IPS-20b (cell line): ENCODE measurements at regions not wholly inside any gene's neighbourhood (a gene's known extent, or its start where the extent isn't known, plus 50 kb on each side); places are given as distances from the start of the nearest gene placed in this dataset.
A peak's percentile ranks its signal among the peaks of the same experiment; 100 is the strongest.

Experiments used
- H3K27ac ChIP-seq: one replicate; pipeline ENCODE4 v1.5.1; 2013; ENCODE audit warnings: low read length
- H3K27me3 ChIP-seq: 2 replicates; pipeline ENCODE4 v1.6.1; 2013; ENCODE audit warnings: mild to moderate bottlenecking, low read length, inconsistent platforms; ENCODE audit not compliant: insufficient read depth
- H3K36me3 ChIP-seq: 2 replicates; pipeline ENCODE4 v1.6.1; 2013; ENCODE audit warnings: low read depth, mild to moderate bottlenecking, inconsistent platforms, low read length, moderate library complexity; ENCODE audit not compliant: insufficient read depth
- H3K4me1 ChIP-seq: 2 replicates; pipeline ENCODE4 v1.6.1; 2013; ENCODE audit warnings: mild to moderate bottlenecking, control low read depth, inconsistent platforms, low read length, moderate library complexity; ENCODE audit not compliant: insufficient read depth
- H3K4me3 ChIP-seq: 2 replicates; pipeline ENCODE4 v1.5.1; 2013; ENCODE audit warnings: mild to moderate bottlenecking, low read length, inconsistent platforms
- H3K9ac ChIP-seq: 2 replicates; pipeline ENCODE4 v1.6.1; 2013; ENCODE audit warnings: low read depth, mild to moderate bottlenecking, inconsistent platforms, low read length, moderate library complexity
- H3K9me3 ChIP-seq: 2 replicates; pipeline ENCODE4 v1.6.1; 2013; ENCODE audit warnings: mild to moderate bottlenecking, low read depth, low read length, inconsistent platforms; ENCODE audit not compliant: insufficient read depth

DNA sequence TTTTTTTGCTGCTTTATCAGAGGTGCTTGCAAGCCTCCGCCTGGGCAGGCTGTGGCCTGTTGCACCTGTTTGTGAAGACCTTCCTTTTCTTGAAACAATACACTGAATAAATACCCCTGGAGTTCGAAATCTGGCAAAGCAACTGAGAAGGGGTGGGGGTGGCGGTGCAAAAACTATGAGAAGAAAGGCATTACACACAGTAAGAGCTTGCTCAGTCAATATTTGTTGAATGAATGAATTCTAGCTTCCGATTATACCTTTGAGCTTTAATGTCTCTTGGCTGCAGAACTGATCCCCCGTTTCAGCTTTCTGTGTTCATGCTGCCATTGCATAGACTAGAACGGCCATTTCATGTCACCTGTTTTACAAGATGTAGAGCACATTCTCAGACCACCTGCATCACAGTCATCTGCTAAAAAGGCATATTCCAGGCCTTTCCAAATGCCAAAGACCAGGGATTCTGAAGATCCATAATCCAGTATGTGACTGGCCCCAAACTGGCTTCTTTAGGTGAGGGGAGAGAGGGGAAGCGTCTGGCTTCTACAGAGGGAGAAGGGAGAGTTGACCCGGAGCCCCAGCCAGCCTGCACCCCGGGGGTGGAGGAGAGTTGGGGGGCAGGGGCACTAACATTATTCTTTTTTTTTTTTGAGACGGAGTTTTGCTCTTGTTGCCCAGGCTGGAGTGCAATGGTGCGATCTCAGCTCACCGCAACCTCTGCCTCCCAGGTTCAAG lies 111.5 kb downstream of the ETS2 start:
- Histone ChIP-seq H3K27ac (no peak overlapping the region), H3K4me3 (no peak overlapping the region), H3K9ac (no peak overlapping the region), H3K36me3 (no peaks in the 10 kb centered on the region), H3K9me3 (no peaks in the 10 kb centered on the region), H3K27me3 (peaks cover 10% of the 10 kb centered on the region), H3K4me1 (peaks cover 13% of the 10 kb centered on the region; the same call in 1 of the 2 replicates)

DNA sequence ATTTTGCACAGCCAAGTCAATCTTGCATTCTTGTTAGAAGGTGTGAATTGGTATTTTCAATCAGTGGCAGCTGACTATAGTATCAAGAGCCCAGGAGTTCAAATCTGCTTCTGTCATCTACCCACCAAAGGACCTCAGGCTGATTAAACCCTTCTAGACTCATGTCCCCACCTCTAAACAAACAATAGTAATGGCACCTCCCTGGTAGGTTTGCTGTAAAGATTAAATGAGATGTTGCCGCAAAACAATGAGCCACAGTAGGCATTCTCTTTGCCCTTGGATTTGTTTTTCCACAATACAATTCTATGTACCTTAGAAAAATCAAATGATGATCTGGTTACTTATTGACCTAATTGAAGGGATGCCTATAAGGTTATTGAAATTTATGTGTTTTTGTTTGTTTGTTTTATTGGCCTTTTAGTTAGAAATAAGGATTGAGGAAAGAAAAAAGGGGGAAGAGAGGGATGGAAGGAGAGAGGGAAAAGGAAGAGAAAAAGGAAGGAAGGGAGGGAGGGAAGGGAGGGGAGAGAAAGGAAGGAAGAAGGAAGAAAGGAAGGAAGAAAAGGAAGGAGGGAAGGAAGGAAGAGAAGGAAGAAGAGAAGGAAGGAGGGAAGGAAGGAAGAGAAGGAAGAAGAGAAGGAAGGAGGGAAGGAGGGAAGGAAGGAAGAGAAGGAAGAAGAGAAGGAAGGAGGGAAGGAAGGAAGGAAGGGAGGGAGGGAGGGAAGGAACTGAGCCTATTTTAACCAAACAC lies 110.7 kb downstream of the ETS2 start:
- Histone ChIP-seq H3K9ac (no peak overlapping the region), H3K4me3 (no peak overlapping the region), H3K27me3 (peaks cover 18% of the 10 kb centered on the region), H3K27ac (no peak overlapping the region), H3K9me3 (no peaks in the 10 kb centered on the region), H3K36me3 (no peaks in the 10 kb centered on the region), H3K4me1 (peaks cover 13% of the 10 kb centered on the region; the same call in 1 of the 2 replicates)

DNA sequence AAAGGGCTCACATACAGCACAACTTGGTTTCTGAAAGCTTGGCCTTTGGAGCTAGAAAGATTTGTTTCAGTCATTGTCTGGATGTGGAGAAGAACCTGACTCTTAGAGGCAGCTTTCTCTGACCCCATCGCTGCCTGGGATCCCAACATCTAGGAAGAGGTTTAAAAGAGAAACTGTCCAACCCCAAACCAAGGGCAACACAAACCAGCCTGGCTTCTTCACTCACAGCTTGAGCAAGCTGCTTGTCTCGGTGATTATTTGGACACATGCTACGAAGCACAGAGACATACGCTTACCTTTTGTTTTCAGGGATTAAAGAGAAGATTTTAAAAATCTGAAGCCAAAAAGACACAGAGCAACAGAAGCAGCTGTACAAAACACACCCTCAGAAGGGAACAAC lies 109.8 kb downstream of the ETS2 start:
- H3K27ac ChIP-seq: no peak overlapping the region
- H3K4me1 ChIP-seq: peaks cover 13% of the 10 kb centered on the region; the same call in 1 of the 2 replicates
- H3K9ac ChIP-seq: no peak overlapping the region
- no peaks in the 10 kb centered on the region for H3K36me3 ChIP-seq
- H3K27me3 ChIP-seq: peaks cover 21% of the 10 kb centered on the region
- no peak overlapping the region for H3K4me3 ChIP-seq
- H3K9me3 ChIP-seq: no peaks in the 10 kb centered on the region

DNA sequence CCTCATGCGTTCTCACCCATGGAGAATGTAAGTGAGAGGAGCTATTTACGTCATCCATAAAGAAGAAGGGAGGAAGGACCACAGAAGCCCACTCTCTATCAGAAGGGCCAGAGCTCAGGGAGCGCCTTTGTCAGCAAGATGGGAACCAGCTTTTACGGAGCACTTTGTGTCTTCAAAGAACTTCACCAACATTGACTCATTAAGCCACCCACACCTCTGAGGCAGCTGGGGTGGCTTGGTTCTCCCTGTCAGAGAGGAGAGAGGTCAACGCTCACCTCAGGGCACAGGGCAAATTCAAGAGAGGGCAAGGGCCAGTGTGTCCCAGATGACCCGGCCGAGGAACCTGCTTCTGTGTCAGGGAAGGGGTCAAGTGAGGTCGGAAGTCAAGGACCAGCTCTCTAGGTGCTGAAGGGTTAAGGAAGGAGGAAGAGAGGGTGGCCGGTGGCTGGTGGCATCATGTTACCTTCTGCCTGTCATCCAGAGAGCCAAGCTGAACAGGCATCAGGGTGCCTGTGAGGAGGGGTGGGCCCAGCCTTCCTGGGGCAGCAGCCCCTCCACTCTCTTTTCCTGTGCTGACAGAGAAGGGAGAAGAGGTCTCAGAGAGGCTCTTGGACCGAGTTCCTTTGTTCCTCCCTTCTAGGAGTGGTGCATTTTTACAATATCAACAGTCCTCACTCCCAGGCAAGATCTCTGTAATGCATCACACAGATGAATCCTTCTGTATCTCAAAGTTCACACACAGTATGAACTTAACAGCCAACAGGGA lies 109.0 kb downstream of the ETS2 start:
- peaks cover 24% of the 10 kb centered on the region for H3K27me3 ChIP-seq
- no peak overlapping the region for H3K9ac ChIP-seq
- H3K36me3 ChIP-seq: no peaks in the 10 kb centered on the region
- no peak overlapping the region for H3K4me3 ChIP-seq
- H3K27ac ChIP-seq: no peak overlapping the region
- H3K9me3 ChIP-seq: no peaks in the 10 kb centered on the region
- H3K4me1 ChIP-seq: peaks cover 15% of the 10 kb centered on the region; the same call in 1 of the 2 replicates

DNA sequence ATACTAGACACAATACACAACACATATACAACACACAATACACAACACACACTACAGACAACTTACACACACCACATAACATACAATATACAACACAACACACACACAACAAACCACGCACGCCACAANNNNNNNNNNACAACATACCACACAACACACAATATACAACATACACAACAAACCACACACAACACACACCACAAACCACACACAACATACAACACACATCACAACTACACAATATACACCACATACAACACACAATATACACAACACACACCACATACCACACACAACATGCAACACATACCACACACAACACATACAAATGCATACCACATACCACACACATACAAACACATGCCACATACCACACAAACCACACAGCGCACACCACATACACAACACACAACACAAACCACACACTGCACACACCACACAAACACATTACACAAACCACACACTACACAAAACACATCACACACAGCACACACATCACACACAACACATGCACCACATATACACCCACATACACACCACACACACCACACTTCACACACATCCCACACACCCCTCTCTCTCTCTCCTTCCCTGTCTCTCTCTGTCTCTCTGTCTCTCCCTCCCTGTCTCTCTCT lies 108.3 kb downstream of the ETS2 start:
- H3K27me3 ChIP-seq: peaks cover 26% of the 10 kb centered on the region
- H3K27ac ChIP-seq: no peak overlapping the region

DNA sequence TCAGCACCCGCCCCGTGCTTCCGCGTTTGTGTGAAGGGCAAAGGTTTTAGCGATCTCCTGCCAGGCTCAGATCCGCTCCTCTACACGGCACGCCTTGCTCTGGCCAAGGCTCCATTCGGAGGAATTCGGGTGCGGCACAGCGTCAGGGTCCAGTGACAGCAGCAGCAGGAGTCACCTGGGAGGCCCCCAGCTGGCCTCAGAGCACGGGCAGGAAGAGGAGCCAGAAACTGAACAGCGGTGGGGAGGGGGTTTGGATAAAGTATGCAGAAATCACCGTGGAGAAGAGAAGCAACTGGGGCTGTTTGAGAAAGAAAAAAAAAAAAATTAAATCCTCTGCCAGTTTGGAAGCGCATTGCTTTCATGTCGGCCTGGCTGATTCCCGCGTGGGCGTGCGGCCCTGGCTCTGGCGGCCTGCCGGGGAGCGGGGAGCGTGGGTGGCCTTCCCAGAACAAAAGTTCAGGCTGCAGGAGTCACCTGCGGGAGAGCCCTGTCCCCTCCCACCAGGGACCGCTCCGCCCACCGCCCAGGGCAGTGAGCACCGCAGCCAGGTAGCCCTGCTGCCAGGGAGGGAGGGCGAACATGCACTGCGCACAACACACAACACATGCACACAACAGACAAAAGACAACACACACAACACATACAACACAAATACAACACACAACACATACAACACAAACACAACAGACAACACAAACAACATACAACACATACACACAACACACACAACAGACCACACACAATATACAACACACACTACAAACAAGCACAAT lies 107.6 kb downstream of the ETS2 start:
- Histone ChIP-seq H3K4me1 (peaks cover 18% of the 10 kb centered on the region; the same call in 1 of the 2 replicates), H3K9me3 (no peaks in the 10 kb centered on the region), H3K9ac (peak overlapping the region; percentile 46; the same call in 1 of the 2 replicates), H3K4me3 (peak overlapping the region; percentile 62), H3K27me3 (peaks cover 26% of the 10 kb centered on the region), H3K27ac (no peak overlapping the region), H3K36me3 (no peaks in the 10 kb centered on the region)

More for the DNA sequence above, 108.3 kb downstream of the ETS2 start:
- peaks cover 18% of the 10 kb centered on the region; the same call in 1 of the 2 replicates for H3K4me1 ChIP-seq
- H3K4me3 ChIP-seq: peak overlapping the region; percentile 62; the same call in 1 of the 2 replicates
- no peaks in the 10 kb centered on the region for H3K36me3 ChIP-seq
- no peak overlapping the region for H3K9ac ChIP-seq
- H3K9me3 ChIP-seq: no peaks in the 10 kb centered on the region

DNA sequence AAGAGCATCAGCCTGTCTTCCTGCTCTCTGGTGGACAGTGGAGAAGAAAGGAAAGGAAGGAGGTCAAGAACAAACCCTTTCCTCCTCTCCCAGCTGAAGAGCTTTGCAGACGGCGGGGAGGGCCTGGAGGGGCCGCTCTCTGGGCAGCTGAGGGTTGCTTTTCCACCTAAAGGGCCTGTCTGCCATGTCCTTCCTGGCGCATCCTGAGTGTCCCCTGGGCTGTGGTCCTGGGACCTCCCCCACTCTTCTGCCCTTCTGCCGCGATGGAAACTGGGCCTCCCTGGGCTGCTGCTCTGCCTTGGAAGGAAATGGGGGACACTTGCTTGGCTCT lies 107.0 kb downstream of the ETS2 start:
- Histone ChIP-seq H3K27me3 (peaks cover 26% of the 10 kb centered on the region), H3K36me3 (no peaks in the 10 kb centered on the region), H3K9me3 (no peaks in the 10 kb centered on the region), H3K4me3 (peak overlapping the region; percentile 62), H3K27ac (no peak overlapping the region), H3K9ac (peak overlapping the region; percentile 46; the same call in 1 of the 2 replicates), H3K4me1 (peaks cover 18% of the 10 kb centered on the region; the same call in 1 of the 2 replicates)

DNA sequence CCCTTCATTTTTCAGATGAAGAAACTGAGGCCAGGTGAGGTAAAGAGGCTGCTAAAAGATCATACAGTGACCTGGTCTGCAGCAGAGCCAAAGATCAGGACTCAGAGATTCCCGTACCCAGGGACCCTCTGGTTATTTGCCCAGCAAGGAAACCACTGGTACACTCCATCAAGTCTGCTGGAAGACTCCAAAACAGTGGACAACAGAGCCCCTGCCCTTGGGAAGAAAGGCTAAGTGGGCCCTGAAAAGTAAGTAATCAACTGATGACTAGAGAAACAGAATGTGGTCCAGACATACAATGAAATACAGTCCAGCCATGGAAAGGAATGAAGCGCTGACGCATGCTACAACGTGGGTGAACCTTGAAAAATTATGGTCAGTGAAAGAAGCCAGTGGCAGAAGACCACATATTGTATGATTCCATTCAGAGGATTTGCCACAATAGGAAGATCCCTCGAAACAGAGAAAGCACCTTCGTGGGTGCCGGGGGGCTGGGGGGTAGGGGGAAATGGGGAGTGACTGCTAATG lies 106.4 kb downstream of the ETS2 start:
- Histone ChIP-seq H3K9ac (no peak overlapping the region), H3K27me3 (peaks cover 26% of the 10 kb centered on the region), H3K4me1 (peaks cover 18% of the 10 kb centered on the region; the same call in 1 of the 2 replicates), H3K27ac (no peak overlapping the region), H3K36me3 (no peaks in the 10 kb centered on the region), H3K9me3 (no peaks in the 10 kb centered on the region), H3K4me3 (no peak overlapping the region)

DNA sequence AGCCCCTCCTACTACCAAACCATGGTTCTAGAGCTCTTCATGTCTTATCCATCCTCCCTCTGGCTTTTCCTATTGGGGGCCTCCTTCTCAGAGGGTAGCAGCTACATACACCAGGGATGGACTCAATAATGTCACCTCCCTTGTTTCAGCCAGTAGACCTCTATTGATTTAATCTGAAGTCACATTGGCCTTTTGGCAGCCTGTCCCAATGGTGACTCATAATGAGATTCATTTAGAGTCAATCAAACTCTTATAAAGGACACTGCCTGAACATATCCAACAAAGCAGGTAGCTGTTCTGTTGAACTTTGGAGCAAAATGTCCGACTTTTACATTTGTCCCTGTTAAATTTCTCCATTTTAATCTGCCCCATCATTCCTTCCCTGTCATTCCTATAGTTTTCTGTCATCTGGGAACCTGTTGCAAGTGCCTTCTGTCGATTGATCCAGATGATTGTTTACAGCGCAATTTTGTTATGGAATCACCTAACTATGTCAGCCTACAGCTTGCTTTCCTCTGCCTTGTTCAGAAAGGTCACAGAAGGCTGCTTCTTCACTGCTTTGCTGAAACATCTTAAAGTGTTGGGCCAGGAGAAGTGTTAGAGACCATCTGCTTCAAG lies 105.9 kb downstream of the ETS2 start:
- no peaks in the 10 kb centered on the region for H3K36me3 ChIP-seq
- H3K4me3 ChIP-seq: no peak overlapping the region
- H3K27ac ChIP-seq: no peak overlapping the region
- peaks cover 26% of the 10 kb centered on the region for H3K27me3 ChIP-seq
- H3K9ac ChIP-seq: no peak overlapping the region
- no peaks in the 10 kb centered on the region for H3K9me3 ChIP-seq
- H3K4me1 ChIP-seq: peaks cover 18% of the 10 kb centered on the region; the same call in 1 of the 2 replicates

DNA sequence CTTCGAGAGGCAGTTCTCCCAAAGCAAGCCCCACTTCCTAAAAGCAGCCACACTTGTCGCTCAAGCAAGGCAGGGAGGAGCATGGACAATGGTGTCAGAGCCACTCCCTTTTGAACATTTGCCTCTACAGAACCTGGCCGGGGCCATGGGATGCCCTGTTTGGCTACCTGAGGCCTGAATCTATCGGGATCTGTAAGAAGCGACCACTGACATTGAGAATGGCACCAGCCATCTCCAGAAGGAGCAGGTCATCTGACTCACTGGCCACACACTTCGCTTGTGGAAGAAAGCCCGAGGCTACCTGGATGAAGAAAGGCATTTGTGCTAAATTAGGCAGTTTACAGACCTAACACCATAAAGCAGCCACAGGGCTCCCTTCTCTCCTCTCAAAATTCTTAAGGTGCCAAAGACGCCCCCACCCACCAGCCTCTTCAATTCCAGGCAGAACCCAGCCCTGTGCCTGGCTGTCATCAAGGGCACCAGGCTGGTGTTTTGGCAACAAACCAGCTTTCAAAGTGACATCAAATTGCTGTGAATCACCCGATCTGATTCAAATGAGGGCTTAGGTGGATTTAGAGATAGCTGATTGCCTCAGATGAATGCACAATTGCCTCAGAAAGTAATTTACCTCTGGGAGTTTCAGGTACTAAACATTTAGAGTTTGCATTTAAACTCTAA lies 104.8 kb downstream of the ETS2 start:
- Histone ChIP-seq H3K9me3 (no peaks in the 10 kb centered on the region), H3K9ac (no peak overlapping the region), H3K27me3 (peaks cover 26% of the 10 kb centered on the region), H3K27ac (no peak overlapping the region), H3K36me3 (no peaks in the 10 kb centered on the region), H3K4me3 (no peak overlapping the region), H3K4me1 (peaks cover 18% of the 10 kb centered on the region; the same call in 1 of the 2 replicates)
